ENCODE measurements at regions not wholly inside any gene's neighbourhood (a gene's known extent, or its start where the extent isn't known, plus 50 kb on each side); places are given as distances from the start of the nearest gene placed in this dataset.

DNA sequence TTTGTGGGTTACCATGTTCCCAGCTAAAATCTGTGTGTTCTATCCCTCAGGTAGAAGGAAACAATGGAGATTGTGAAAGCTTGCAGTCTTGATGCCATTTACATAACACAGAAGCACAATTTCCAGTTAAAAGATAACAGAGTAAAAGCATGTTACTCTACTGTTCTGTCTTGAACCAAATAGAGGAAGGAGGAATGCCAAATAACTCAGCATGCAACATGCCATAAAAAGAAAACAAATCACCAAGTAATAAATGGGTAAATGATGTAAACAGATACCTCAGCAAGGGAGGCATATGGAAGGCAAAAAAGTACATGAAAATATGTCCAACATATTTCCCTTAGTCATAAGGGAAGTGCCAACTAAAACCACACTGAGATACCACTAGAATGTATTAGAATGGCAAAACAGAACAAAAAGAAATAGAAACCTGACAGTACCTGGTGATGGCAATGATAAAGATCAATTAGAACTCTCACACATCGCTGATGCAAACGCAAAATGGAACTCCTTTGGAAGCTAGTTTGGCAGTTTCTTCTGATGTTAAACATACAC lies 502.6 kb upstream of the HS3ST1 start:
- TF ChIP-seq, protein P1, sequence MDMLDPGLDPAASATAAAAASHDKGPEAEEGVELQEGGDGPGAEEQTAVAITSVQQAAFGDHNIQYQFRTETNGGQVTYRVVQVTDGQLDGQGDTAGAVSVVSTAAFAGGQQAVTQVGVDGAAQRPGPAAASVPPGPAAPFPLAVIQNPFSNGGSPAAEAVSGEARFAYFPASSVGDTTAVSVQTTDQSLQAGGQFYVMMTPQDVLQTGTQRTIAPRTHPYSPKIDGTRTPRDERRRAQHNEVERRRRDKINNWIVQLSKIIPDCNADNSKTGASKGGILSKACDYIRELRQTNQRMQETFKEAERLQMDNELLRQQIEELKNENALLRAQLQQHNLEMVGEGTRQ (IDR thresholded peaks at IDR 0.05): no peak
- TF ChIP-seq NFE2L2 (conservative IDR thresholded peaks at IDR 0.05; ENCODE audit: low read length) (no peak), RAD21 (conservative IDR thresholded peaks at IDR 0.05 in 1 of 2, IDR thresholded peaks at IDR 0.05 in 1 of 2) (no peak), RCOR1 (IDR thresholded peaks at IDR 0.05; ENCODE audit: low read depth, low read length) (no peak), JUN (IDR thresholded peaks at IDR 0.05) (no peak), POLR2A (IDR thresholded peaks at IDR 0.05; ENCODE audit: low read length) (no peak), EP300 (IDR thresholded peaks at IDR 0.05) (no peak), BHLHE40 (IDR thresholded peaks at IDR 0.05; ENCODE audit: low read depth, low read length) (no peak), CHD2 (IDR thresholded peaks at IDR 0.05; ENCODE audit: low read length, partially characterized antibody) (no peak), POLR2AphosphoS2 (conservative IDR thresholded peaks at IDR 0.05; ENCODE audit: low read length) (no peak)
- TF ChIP-seq, protein P2, sequence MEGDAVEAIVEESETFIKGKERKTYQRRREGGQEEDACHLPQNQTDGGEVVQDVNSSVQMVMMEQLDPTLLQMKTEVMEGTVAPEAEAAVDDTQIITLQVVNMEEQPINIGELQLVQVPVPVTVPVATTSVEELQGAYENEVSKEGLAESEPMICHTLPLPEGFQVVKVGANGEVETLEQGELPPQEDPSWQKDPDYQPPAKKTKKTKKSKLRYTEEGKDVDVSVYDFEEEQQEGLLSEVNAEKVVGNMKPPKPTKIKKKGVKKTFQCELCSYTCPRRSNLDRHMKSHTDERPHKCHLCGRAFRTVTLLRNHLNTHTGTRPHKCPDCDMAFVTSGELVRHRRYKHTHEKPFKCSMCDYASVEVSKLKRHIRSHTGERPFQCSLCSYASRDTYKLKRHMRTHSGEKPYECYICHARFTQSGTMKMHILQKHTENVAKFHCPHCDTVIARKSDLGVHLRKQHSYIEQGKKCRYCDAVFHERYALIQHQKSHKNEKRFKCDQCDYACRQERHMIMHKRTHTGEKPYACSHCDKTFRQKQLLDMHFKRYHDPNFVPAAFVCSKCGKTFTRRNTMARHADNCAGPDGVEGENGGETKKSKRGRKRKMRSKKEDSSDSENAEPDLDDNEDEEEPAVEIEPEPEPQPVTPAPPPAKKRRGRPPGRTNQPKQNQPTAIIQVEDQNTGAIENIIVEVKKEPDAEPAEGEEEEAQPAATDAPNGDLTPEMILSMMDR (IDR thresholded peaks at IDR 0.05): no peak
- TF ChIP-seq, protein P3, sequence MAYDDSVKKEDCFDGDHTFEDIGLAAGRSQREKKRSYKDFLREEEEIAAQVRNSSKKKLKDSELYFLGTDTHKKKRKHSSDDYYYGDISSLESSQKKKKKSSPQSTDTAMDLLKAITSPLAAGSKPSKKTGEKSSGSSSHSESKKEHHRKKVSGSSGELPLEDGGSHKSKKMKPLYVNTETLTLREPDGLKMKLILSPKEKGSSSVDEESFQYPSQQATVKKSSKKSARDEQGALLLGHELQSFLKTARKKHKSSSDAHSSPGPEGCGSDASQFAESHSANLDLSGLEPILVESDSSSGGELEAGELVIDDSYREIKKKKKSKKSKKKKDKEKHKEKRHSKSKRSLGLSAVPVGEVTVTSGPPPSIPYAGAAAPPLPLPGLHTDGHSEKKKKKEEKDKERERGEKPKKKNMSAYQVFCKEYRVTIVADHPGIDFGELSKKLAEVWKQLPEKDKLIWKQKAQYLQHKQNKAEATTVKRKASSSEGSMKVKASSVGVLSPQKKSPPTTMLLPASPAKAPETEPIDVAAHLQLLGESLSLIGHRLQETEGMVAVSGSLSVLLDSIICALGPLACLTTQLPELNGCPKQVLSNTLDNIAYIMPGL (CRISPR knock-in tag; IDR thresholded peaks at IDR 0.05; ENCODE audit: borderline replicate concordance): no peak
